Ovary (tissue), 7 donors: ENCODE measurements at regions not wholly inside any gene's neighbourhood (a gene's known extent, or its start where the extent isn't known, plus 50 kb on each side); places are given as distances from the start of the nearest gene placed in this dataset.

Experiments
- DNase-seq, 5 donors: peaks; one replicate each; pipeline ENCODE4 v3.0.0-alpha.2; 2019 to 2020
- H3K27ac ChIP-seq, 2 donors: fragments of 200-600 bp; one replicate each; pipeline versions ENCODE4 v1.5.1 to v1.8.0; 2019 to 2022
- H3K27me3 ChIP-seq: fragments of 200-600 bp; one replicate; pipeline ENCODE4 v1.8.0; 2022
- H3K36me3 ChIP-seq: fragments of 200-600 bp; sonication (generic); one replicate; pipeline ENCODE4 v1.5.1; 2019
- H3K4me1 ChIP-seq: one replicate; pipeline ENCODE4 v1.8.1; 2013; ENCODE audit warnings: mild to moderate bottlenecking, moderate library complexity; ENCODE audit not compliant: insufficient read depth
- H3K4me3 ChIP-seq: fragments of 200-600 bp; sonication (generic); one replicate; pipeline ENCODE4 v1.5.1; 2017
- H3K9me3 ChIP-seq, 2 donors: fragments of 200-600 bp in 1 of 2; sonication (generic) in 1 of 2; one replicate each; pipeline versions ENCODE4 v1.5.1 to v1.8.1; 2013 to 2019; ENCODE audit warnings: mild to moderate bottlenecking in 1 of 2, moderate library complexity in 1 of 2
- EP300 ChIP-seq: sonication (generic); formaldehyde crosslinking; IDR thresholded peaks from one replicate; pipeline ENCODE4 v1.6.1; 2017; ENCODE audit warnings: antibody characterized with exemption
- POLR2A ChIP-seq: fragments of 450-650 bp; IDR thresholded peaks from one replicate; pipeline ENCODE4 v1.6.1; 2017; ENCODE audit warnings: antibody characterized with exemption, mild to moderate bottlenecking, moderate library complexity
- WGBS, 3 donors: extraction: QIAGEN DNeasy Blood & Tissue Kit in 1 of 3; methylation state at CpG; one replicate each; pipeline versions ENCODE4 v1.1.5 to v1.1.7; 2013 to 2017; 5-methylcytosine and 5-hydroxymethylcytosine counted together
- intact Hi-C, 4 donors: fragments of 100-400 bp; cut with DNase I; formaldehyde crosslinking; loops; one replicate each; pipeline versions ENCODE4 v1.11.0 to v1.15.1; 2022 to 2023
- TF ChIP-seq, protein P1 (sequence below), 3 donors: fragments of 450-650 bp in 2 of 3; fragments of 200-600 bp in 1 of 3; IDR thresholded peaks; one replicate each; pipeline versions ENCODE4 v1.5.1 to v1.8.0; 2016 to 2022; ENCODE audit warnings: antibody characterized with exemption in 3 of 3, mild to moderate bottlenecking in 1 of 3
- donor health status: DM: no; HTN: no; CAD: no; lungs with moderate emphysema.
- donor health status: DM: no; HTN: no; CAD: no.
- donor health status: Bipolar disorder and iron deficiency.
- donor health status: DM: no; HTN: no; CAD: no.
- donor health status: DM: yes; HTN: yes; CAD: no.

DNA sequence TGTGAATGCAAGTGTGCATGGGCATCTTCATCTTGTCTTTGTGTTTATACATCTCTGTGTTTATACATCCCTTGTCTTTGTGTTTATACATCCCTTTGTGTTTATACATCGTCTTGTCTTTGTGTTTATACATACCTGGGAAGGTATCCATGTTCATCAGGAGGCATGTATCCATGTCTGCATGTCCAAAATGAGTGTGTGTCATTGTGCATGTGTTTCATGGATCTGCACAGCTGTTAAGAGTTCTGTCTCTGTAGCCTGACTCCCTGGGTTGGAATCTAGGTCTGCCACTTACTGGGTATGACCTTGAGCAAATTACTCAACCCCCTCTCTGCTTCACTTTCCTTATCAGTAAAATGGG is 50.1 kb upstream of the SIRPA start:
- Histone ChIP-seq H3K36me3 (no peaks in the 10 kb centered on the region), H3K4me3 (no peak overlapping the region), H3K9me3 (no peaks in the 10 kb centered on the region), H3K27me3 (no peaks in the 10 kb centered on the region), H3K4me1 (no peaks in the 10 kb centered on the region), H3K27ac (no peak overlapping the region)
- 3 to 27% (median 9%) methylated on average over 1 of the region's 1 CpG for WGBS, 3 donors
- intact Hi-C loops: no loop called here
- TF ChIP-seq POLR2A: no peak
- no peak for TF ChIP-seq EP300
- TF ChIP-seq, protein P1, sequence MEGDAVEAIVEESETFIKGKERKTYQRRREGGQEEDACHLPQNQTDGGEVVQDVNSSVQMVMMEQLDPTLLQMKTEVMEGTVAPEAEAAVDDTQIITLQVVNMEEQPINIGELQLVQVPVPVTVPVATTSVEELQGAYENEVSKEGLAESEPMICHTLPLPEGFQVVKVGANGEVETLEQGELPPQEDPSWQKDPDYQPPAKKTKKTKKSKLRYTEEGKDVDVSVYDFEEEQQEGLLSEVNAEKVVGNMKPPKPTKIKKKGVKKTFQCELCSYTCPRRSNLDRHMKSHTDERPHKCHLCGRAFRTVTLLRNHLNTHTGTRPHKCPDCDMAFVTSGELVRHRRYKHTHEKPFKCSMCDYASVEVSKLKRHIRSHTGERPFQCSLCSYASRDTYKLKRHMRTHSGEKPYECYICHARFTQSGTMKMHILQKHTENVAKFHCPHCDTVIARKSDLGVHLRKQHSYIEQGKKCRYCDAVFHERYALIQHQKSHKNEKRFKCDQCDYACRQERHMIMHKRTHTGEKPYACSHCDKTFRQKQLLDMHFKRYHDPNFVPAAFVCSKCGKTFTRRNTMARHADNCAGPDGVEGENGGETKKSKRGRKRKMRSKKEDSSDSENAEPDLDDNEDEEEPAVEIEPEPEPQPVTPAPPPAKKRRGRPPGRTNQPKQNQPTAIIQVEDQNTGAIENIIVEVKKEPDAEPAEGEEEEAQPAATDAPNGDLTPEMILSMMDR (IDR thresholded peaks at IDR 0.05): no peak
- DNase-seq: no peak

DNA sequence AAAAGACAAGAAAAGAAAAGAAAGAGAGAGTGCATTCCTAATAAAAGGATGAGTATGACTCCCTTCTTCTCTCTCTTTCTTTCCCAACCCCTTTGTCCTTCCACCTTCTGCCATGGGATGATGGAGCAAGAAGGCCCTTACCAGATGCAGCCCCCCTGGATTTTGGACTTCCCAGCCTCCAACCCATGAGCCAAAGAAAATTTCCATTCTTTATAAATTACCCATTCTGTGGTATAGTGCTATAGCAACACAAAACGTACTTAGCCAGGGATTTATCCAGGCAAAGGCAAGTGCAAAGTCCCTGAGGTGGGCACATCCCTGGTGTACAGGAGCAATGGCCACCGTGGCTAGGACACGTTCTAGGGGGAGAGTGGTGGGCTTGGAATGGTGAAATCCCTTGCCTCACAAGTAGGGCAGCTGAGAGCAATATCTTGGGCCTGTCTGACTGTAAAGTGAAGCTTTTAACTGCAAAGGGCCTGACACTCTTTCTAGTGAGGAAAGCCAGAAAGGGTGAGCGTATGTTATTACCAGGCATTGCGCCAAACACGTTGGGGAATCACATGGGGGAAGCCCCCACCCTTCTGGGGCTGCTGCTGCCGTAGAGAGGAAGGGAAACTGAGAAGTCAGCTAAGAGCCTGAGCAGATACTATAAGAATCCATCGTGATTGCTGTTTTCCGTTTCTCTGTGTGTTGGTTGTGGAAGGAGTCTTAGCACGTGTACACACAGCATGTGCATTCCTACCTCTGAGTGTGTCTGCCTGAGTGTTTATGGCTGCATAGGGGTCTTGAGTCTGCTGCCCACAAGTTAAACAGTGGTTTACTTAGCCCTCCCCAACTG is 50.7 kb upstream of the SIRPA start:
- no peak for TF ChIP-seq EP300
- TF ChIP-seq POLR2A: no peak
- TF ChIP-seq, protein P1 (IDR thresholded peaks at IDR 0.05): no peak
- Histone ChIP-seq H3K36me3 (no peaks in the 10 kb centered on the region), H3K27me3 (no peaks in the 10 kb centered on the region), H3K27ac (no peak overlapping the region), H3K4me1 (no peaks in the 10 kb centered on the region), H3K9me3 (no peaks in the 10 kb centered on the region), H3K4me3 (no peak overlapping the region)
- 14 to 19% (median 14%) methylated on average over 10 of the region's 10 CpGs for WGBS, 3 donors
- peak in 1 of 5 donors; percentile 31 for DNase-seq
- intact Hi-C loops: no loop called here

DNA sequence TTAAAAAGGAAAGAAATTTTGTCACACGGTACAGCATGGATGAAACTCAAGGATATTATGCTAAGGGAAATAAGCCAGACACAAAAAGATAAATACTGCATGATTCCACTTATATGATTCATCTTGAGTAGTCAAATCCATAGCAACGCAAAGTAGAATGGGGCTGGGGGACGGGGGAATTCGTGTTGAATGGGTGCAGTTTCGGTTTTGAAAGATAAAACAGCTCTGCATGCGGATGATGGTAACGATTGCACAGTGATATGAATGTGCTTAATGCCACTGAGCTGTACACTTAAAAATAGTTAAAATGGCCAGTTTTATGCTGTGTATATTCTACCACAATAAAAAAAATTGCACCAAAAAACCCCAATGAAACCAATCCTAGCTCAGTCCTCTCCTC is 52.9 kb upstream of the SIRPA start:
- Histone ChIP-seq H3K27me3 (no peaks in the 10 kb centered on the region), H3K4me1 (no peaks in the 10 kb centered on the region), H3K9me3 (no peaks in the 10 kb centered on the region), H3K36me3 (no peaks in the 10 kb centered on the region), H3K27ac (no peak overlapping the region), H3K4me3 (no peak overlapping the region)
- no peak for DNase-seq
- no peak for TF ChIP-seq EP300
- TF ChIP-seq, protein P1 (IDR thresholded peaks at IDR 0.05): no peak
- no peak for TF ChIP-seq POLR2A
- intact Hi-C loops: no loop called here
- WGBS, 3 donors: 85 to 89% (median 89%) methylated on average over 7 of the region's 7 CpGs

DNA sequence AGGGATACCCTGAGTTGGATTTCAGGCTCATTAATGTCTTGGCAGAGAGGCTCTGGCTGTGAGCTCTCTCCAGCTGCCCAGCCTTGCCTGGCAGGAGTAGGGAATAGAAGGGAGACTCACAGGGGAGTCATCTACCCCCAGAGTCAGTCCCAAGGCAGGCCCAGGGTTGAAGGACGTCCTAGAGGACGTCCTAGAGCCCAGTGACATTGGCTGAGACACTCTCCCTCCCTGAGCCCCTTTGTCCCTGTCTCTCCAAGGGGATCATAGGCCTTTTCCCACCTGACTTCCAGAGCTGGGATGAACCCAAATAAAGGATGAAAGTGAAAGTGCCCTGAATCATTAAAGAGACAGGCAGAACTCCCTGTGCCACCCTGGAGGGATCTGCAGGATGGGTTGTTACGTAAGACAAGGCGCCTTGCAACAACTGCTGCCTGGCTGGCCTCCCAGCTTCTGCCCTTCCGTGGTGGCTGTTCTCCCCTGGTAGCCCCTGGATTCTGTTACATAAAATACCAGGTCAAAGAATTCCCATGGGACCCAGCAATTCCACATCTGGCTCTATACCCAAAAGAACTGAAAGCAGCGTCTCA is 53.6 kb upstream of the SIRPA start:
- H3K4me3 ChIP-seq: no peak overlapping the region
- no peaks in the 10 kb centered on the region for H3K4me1 ChIP-seq
- no peak overlapping the region for H3K27ac ChIP-seq
- no peak for DNase-seq
- H3K27me3 ChIP-seq: no peaks in the 10 kb centered on the region
- TF ChIP-seq, protein P1 (IDR thresholded peaks at IDR 0.05): no peak
- no peak for TF ChIP-seq POLR2A
- no peaks in the 10 kb centered on the region for H3K36me3 ChIP-seq
- intact Hi-C loops: no loop called here
- H3K9me3 ChIP-seq: no peaks in the 10 kb centered on the region
- 69 to 72% (median 70%) methylated on average over 6 of the region's 6 CpGs for WGBS, 3 donors
